Activated CD4-positive, alpha-beta T cell treated with anti-CD3 and anti-CD28 coated beads, Interleukin-2, amount 50 U/mL, for 48 hours (primary cell): ENCODE measurements at regions not wholly inside any gene's neighbourhood (a gene's known extent, or its start where the extent isn't known, plus 50 kb on each side); places are given as distances from the start of the nearest gene placed in this dataset.
"Not testable (repeated sequence)": the region's sequence is repeated elsewhere in the genome, so short reads cannot be mapped to it uniquely, and the experiment has no call there.

Experiments
- DNase-seq, 2 experiments: peaks; one replicate each; pipeline ENCODE4 v3.0.0-alpha.2; 2020

DNA sequence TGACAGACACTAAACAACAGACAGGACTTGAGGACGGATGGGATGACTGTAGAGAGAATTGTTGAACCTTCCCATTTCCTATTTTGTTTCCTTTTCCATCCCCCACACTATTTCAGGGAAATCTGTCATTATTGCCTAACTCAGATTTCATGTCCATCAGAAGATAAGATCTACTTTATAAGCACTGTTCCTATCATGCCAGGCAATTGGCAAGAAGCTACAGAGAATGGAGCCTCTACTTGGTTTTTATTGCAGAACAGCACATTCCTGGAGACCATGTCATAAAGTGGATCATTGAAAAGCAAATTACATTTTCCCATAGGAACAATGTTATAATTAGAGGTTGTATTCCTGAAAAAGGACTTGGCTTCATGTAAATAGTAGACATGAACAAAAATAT is 173.7 kb upstream of the KIF2A start:
- no peak for DNase-seq

- DNase-seq, result no peak
Measured at GRCh38 chr5:62133426-62133825, 172.6 kb upstream of the KIF2A start.

GRCh38 chr5:62134811-62135210 is 171.2 kb upstream of the KIF2A start:
- no peak for DNase-seq

GRCh38 chr5:62137628-62138027 is 168.4 kb upstream of the KIF2A start:
- no peak for DNase-seq

DNA sequence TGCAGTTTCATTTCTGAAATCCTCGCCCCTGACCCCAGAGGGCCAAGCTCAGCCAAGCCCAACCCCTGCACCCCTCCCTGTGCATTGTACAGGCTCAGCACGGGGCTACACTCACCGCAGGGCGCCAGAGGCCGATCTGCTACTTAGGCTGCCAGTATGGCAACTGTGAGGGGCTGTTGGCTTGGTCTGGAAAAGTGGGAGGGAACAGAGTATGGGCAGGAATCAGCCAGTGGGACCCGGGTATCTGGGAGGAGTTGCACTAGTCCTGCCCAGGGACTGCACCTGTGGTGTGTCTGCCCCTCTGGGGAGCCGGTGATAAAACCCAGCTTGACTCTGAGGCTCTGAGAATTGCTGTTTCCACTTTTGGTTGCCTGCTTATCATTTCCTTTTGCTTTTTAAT is 167.4 kb upstream of the KIF2A start:
- no peak for DNase-seq

- no peak for DNase-seq
Measured at GRCh38 chr5:62139741-62140140, 166.3 kb upstream of the KIF2A start.

GRCh38 chr5:62142351-62142750 is 163.7 kb upstream of the KIF2A start:
- DNase-seq, result no peak

- DNase-seq, result no peak
Measured at GRCh38 chr5:62143268-62144229, 162.5 kb upstream of the KIF2A start.

DNA sequence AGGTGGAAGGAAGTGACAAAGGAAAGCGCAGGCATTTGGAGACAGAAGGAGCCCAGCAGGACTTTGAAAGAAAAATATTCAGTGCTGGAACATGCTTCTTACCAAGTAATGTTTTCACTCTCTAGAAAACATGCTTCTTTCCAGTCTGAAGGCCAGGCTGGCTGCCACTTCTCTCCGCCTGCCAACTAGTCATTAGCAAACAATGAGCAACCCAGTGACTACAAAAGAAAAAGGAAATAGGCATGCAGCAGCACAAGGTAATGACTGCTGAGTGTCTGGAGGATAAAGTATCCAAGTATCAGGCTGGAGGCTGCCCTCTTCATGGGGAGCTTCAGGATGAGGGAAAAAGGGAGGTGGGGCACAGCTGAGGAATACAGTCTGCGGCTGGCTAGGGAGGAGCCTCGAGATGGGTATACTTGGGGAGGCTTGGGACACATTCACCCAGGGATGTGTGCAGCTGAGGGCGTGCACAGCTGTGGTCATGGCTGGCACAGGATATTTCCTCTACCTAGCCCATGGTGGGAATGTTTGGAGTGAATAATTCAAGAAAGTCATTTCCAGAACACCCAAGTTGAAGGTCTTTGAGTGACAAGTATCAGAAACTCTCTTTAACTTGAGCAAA is 161.5 kb upstream of the KIF2A start:
- DNase-seq, result no peak

GRCh38 chr5:62149879-62150278 is 156.1 kb upstream of the KIF2A start:
- DNase-seq, result no peak

DNA sequence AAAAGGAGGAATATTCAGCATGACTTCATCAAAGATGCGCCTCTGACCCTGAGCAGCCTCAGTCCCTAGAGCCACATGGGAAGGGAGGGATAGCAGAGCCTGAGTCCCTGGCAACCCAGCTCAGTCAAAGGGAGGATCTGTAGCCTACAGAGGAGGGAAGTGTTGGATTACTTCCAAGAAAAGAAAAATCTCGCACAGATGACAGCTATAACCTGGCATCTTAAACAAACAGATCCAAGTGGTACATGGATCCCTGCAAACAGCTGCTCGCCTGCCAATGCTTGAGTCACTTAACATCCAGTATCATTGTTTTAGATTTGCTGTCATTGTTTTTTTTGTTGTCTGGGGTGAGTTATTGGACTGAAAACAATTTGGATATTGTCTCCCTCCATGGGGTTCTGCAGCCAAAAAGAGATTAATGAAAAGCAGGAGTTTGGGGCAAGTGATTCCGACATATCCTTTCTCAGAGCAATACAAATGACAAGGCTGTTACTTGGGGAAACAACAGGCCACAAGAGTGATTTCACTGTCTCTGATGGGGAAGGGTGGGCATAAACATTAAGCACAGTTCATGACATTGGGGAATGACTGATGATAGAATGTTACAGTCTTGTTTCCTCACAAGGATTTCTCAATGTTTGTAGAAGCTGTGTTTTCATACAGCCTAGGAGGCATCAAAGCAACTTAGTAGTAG is 153.5 kb upstream of the KIF2A start:
- no peak for DNase-seq

DNA sequence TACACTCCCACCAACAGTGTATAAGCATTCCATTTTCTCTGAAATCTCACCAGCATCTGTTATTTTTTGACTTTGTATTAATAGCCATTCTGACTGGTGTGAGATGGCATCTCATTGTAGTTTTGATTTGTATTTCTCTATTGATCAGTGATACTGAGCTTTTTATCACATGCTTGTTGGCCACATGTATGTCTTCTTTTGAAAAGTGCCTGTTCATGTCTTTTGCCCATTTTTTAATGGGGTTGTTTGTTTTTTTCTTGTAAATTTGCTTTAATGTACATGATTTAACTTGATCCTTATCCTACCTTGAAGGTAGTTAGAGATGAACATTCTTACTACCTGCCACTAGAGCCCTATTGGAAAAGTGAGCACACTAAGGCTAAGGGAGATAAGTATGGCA is 151.2 kb upstream of the KIF2A start:
- DNase-seq, result no peak

DNA sequence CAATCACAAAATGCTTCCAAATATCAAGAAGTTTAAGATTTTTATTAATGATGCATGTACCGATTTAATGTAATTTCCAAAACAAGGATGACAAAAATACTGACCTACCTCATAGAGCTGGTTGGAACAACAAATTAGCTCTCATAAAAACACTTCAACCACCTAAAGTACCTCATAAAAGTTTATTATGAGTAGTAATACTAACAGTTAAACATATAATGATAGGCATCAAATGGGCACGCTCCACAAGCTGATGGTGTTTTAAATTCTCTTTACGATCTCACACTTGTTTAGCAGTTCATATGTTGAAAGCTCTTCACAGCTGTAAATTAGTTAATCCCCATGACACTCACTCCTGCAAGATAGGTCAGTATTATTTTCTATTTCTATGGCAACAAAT is 150.0 kb upstream of the KIF2A start:
- DNase-seq, result no peak

DNA sequence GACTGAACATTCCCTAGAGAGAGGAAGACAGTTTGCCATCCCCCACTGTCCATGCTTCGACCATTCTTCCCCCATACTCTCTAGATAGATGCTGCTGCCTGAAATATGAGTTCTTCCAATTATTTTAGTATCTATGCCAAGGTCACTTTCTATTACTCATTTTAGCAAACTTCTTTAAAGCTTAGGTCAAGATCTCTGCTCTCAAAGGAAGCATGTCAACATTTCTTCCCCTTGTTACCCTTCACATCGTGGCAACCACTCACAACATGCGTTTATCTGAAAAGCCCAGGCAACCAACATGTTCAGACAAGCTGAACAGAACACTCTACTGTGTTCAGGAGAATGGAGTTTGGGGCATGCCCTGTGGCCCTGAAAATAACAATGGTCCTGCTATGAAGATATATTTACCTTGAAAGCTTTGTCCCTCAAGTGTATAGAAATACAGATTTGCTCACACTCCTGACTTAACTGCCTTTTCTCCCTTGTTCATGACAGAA is 138.4 kb upstream of the KIF2A start:
- no peak for DNase-seq

- no peak for DNase-seq
Measured at GRCh38 chr5:62168506-62169281, 137.3 kb upstream of the KIF2A start.

GRCh38 chr5:62178258-62178657 is 127.7 kb upstream of the KIF2A start:
- DNase-seq, result no peak

DNA sequence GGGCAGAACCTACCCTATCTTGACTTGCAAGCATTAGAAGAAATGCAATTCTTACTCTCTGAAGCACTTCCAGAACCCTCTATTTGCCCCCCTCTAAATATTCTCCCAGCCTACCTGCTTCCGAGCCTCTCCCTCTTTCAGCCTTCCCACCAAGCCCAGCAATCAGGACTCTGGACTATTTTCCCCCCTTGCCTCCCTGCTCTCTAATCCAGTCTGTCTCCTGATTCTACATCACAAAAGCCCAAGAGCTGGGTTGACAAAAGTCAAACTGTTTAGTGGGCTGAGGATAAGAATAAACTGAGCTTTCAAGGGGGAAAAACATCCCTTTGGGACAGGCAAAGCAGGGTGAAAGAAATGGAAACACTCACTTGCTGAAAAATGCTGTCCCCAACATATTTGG is 123.2 kb upstream of the KIF2A start:
- no peak for DNase-seq

GRCh38 chr5:62183727-62184126 is 122.3 kb upstream of the KIF2A start:
- no peak for DNase-seq

DNA sequence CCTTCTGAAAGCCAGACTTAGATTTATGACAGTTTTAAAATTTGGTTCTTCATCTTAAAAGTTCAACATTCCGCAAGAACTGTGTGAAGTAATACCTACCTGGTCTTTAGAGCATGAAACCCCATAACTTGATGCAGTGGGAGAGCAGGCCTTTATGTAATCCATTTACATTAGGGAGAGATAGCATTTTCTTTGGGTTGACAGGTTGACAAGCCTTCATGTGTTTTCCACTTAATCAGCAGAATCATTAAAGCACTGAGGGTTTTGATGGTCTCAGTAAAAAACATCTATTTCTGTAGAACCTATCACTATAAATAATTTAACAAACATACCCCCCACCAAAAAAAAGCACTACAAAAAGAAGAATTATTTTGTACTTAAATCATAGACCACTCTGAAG is 121.6 kb upstream of the KIF2A start:
- DNase-seq, result no peak

DNA sequence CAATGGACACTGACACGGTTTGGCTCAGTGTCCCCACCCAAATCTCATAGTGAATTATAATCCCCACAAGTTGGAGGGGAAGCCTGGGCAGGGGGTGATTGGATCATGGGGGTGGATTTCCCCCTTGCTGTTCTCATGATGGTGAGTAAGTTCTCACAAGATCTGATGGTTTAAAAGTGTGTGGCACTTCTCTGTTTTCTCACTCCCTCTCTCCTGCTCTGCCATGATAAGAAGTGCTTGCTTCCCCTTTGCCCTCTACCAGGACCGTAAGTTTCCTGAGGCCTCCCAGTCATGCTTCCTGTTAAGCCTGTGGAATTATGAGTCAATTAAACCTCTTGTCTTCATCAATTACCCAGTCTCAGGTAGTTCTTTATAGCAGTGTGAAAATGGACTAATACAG is 115.8 kb upstream of the KIF2A start:
- DNase-seq, result no peak

GRCh38 chr5:62190931-62191330 is 115.1 kb upstream of the KIF2A start:
- no peak for DNase-seq

DNA sequence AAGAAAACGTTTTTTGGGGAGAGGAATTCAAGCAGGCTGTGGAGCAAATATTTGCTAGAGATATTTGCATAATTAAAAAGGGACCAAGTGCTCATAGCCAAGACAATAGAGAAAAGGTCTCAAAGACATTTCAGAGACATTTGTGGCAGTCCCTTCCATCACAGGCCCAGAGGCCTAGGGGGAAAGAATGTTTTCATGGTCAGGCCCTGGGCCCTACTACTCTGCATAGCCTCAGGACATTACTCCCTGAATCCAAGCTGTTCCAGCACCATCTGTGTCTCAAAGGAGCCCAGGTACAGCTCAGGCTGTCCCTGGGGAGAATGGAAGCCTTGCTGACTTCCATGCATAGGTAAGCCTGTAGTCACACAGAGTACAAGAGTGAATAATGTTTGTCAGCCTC is 113.0 kb upstream of the KIF2A start:
- DNase-seq, result no peak

GRCh38 chr5:62196532-62196931 is 109.5 kb upstream of the KIF2A start:
- DNase-seq, result not testable (repeated sequence)
